ENCODE measurements at regions not wholly inside any gene's neighbourhood (a gene's known extent, or its start where the extent isn't known, plus 50 kb on each side); places are given as distances from the start of the nearest gene placed in this dataset.

GRCh38 chr20:6434131-6434530, 311.3 kb upstream of the FERMT1 start:
- H3K9me3 Mint-ChIP-seq (ENCODE audit: insufficient read depth), result no peaks in the 10 kb centered on the region
- ATAC-seq, result no peak

GRCh38 chr20:6430381-6430780, 307.6 kb upstream of the FERMT1 start:
- DNase-seq, result no peak
- ChIA-PET CTCF (no interaction called here), POLR2A (no interaction called here)
- no peaks in the 10 kb centered on the region for H3K36me3 Mint-ChIP-seq (ENCODE audit: low read depth)
- no peaks in the 10 kb centered on the region for H3K9me3 Mint-ChIP-seq (ENCODE audit: insufficient read depth)
- no peaks in the 10 kb centered on the region for H3K4me1 Mint-ChIP-seq (ENCODE audit: low read depth)
- ATAC-seq, result no peak
- no peaks in the 10 kb centered on the region for H3K27me3 Mint-ChIP-seq (ENCODE audit: low read depth)
- no peak overlapping the region for H3K4me3 Mint-ChIP-seq
- H3K27ac Mint-ChIP-seq, result no peak overlapping the region

More at GRCh38 chr20:6434131-6434530, 311.3 kb upstream of the FERMT1 start:
- CTCF ChIA-PET, result no interaction called here
- no peak overlapping the region for H3K27ac Mint-ChIP-seq
- POLR2A ChIA-PET, result no interaction called here
- H3K4me1 Mint-ChIP-seq (ENCODE audit: low read depth), result no peaks in the 10 kb centered on the region
- H3K4me3 Mint-ChIP-seq, result no peak overlapping the region
- DNase-seq, result no peak
- no peaks in the 10 kb centered on the region for H3K27me3 Mint-ChIP-seq (ENCODE audit: low read depth)
- H3K36me3 Mint-ChIP-seq (ENCODE audit: low read depth), result no peaks in the 10 kb centered on the region

GRCh38 chr20:6426287-6426891, 303.6 kb upstream of the FERMT1 start:
- H3K27ac Mint-ChIP-seq, result no peak overlapping the region
- DNase-seq (no peak), ATAC-seq (no peak)
- ChIA-PET CTCF (no interaction called here), POLR2A (no interaction called here)
- H3K27me3 Mint-ChIP-seq (ENCODE audit: low read depth), result no peaks in the 10 kb centered on the region
- no peaks in the 10 kb centered on the region for H3K4me1 Mint-ChIP-seq (ENCODE audit: low read depth)
- H3K9me3 Mint-ChIP-seq (ENCODE audit: insufficient read depth), result no peaks in the 10 kb centered on the region
- no peak overlapping the region for H3K4me3 Mint-ChIP-seq
- no peaks in the 10 kb centered on the region for H3K36me3 Mint-ChIP-seq (ENCODE audit: low read depth)

GRCh38 chr20:6421321-6422248, 298.8 kb upstream of the FERMT1 start:
- no peak for DNase-seq
- H3K4me3 Mint-ChIP-seq, result no peak overlapping the region
- no peak overlapping the region for H3K27ac Mint-ChIP-seq
- H3K9me3 Mint-ChIP-seq (ENCODE audit: insufficient read depth), result no peaks in the 10 kb centered on the region
- H3K27me3 Mint-ChIP-seq (ENCODE audit: low read depth), result no peaks in the 10 kb centered on the region
- no peaks in the 10 kb centered on the region for H3K4me1 Mint-ChIP-seq (ENCODE audit: low read depth)
- ChIA-PET POLR2A (no interaction called here), CTCF (no interaction called here)
- no peaks in the 10 kb centered on the region for H3K36me3 Mint-ChIP-seq (ENCODE audit: low read depth)
- no peak for ATAC-seq

GRCh38 chr20:6420336-6420735, 297.5 kb upstream of the FERMT1 start:
- no peak for ATAC-seq
- Mint-ChIP-seq H3K4me3 (no peak overlapping the region), H3K4me1 (ENCODE audit: low read depth) (no peaks in the 10 kb centered on the region), H3K27me3 (ENCODE audit: low read depth) (no peaks in the 10 kb centered on the region), H3K9me3 (ENCODE audit: insufficient read depth) (no peaks in the 10 kb centered on the region), H3K36me3 (ENCODE audit: low read depth) (no peaks in the 10 kb centered on the region), H3K27ac (no peak overlapping the region)
- ChIA-PET CTCF (no interaction called here), POLR2A (no interaction called here)
- DNase-seq, result no peak

- no peak for DNase-seq
- H3K36me3 Mint-ChIP-seq (ENCODE audit: low read depth), result no peaks in the 10 kb centered on the region
- no peaks in the 10 kb centered on the region for H3K9me3 Mint-ChIP-seq (ENCODE audit: insufficient read depth)
- CTCF ChIA-PET, result no interaction called here
- POLR2A ChIA-PET, result no interaction called here
- H3K4me3 Mint-ChIP-seq, result no peak overlapping the region
- H3K4me1 Mint-ChIP-seq (ENCODE audit: low read depth), result no peaks in the 10 kb centered on the region
- H3K27me3 Mint-ChIP-seq (ENCODE audit: low read depth), result no peaks in the 10 kb centered on the region
- H3K27ac Mint-ChIP-seq, result no peak overlapping the region
- no peak for ATAC-seq
These were observed 295.9 kb upstream of the FERMT1 start for GRCh38 chr20:6418732-6419131.

- Mint-ChIP-seq H3K9me3 (ENCODE audit: insufficient read depth) (no peaks in the 10 kb centered on the region), H3K4me1 (ENCODE audit: low read depth) (no peaks in the 10 kb centered on the region), H3K27ac (no peak overlapping the region), H3K27me3 (ENCODE audit: low read depth) (no peaks in the 10 kb centered on the region), H3K4me3 (no peak overlapping the region), H3K36me3 (ENCODE audit: low read depth) (no peaks in the 10 kb centered on the region)
- ChIA-PET CTCF (no interaction called here), POLR2A (no interaction called here)
- no peak for DNase-seq
- no peak for ATAC-seq
These were observed 293.5 kb upstream of the FERMT1 start for GRCh38 chr20:6416371-6416770.

- H3K27me3 Mint-ChIP-seq (ENCODE audit: low read depth), result no peaks in the 10 kb centered on the region
- H3K36me3 Mint-ChIP-seq (ENCODE audit: low read depth), result no peaks in the 10 kb centered on the region
- no peaks in the 10 kb centered on the region for H3K4me1 Mint-ChIP-seq (ENCODE audit: low read depth)
- no peaks in the 10 kb centered on the region for H3K9me3 Mint-ChIP-seq (ENCODE audit: insufficient read depth)
- ChIA-PET CTCF (no interaction called here), POLR2A (no interaction called here)
- no peak overlapping the region for H3K27ac Mint-ChIP-seq
- no peak overlapping the region for H3K4me3 Mint-ChIP-seq
- ATAC-seq (no peak), DNase-seq (no peak)
These were observed 288.8 kb upstream of the FERMT1 start for GRCh38 chr20:6411651-6412050.

- DNase-seq, result no peak
- no peaks in the 10 kb centered on the region for H3K4me1 Mint-ChIP-seq (ENCODE audit: low read depth)
- ATAC-seq, result no peak
- H3K36me3 Mint-ChIP-seq (ENCODE audit: low read depth), result no peaks in the 10 kb centered on the region
- ChIA-PET POLR2A (no interaction called here), CTCF (no interaction called here)
- H3K9me3 Mint-ChIP-seq (ENCODE audit: insufficient read depth), result no peaks in the 10 kb centered on the region
- no peak overlapping the region for H3K4me3 Mint-ChIP-seq
- H3K27me3 Mint-ChIP-seq (ENCODE audit: low read depth), result no peaks in the 10 kb centered on the region
- no peak overlapping the region for H3K27ac Mint-ChIP-seq
These were observed 287.9 kb upstream of the FERMT1 start for GRCh38 chr20:6410721-6411120.

- H3K4me3 Mint-ChIP-seq, result no peak overlapping the region
These were observed 284.3 kb upstream of the FERMT1 start for GRCh38 chr20:6407163-6407562.

GRCh38 chr20:6401893-6402557, 279.2 kb upstream of the FERMT1 start:
- no peak overlapping the region for H3K4me3 Mint-ChIP-seq
- no peaks in the 10 kb centered on the region for H3K4me1 Mint-ChIP-seq (ENCODE audit: low read depth)
- ChIA-PET CTCF (no interaction called here), POLR2A (no interaction called here)
- H3K27ac Mint-ChIP-seq, result no peak overlapping the region
- no peaks in the 10 kb centered on the region for H3K36me3 Mint-ChIP-seq (ENCODE audit: low read depth)
- no peaks in the 10 kb centered on the region for H3K9me3 Mint-ChIP-seq (ENCODE audit: insufficient read depth)
- ATAC-seq (no peak), DNase-seq (no peak)
- H3K27me3 Mint-ChIP-seq (ENCODE audit: low read depth), result no peaks in the 10 kb centered on the region

More at GRCh38 chr20:6407163-6407562, 284.3 kb upstream of the FERMT1 start:
- no peak overlapping the region for H3K27ac Mint-ChIP-seq
- H3K9me3 Mint-ChIP-seq (ENCODE audit: insufficient read depth), result no peaks in the 10 kb centered on the region
- no peaks in the 10 kb centered on the region for H3K27me3 Mint-ChIP-seq (ENCODE audit: low read depth)
- no peaks in the 10 kb centered on the region for H3K36me3 Mint-ChIP-seq (ENCODE audit: low read depth)
- POLR2A ChIA-PET, result no interaction called here
- DNase-seq, result no peak
- no peak for ATAC-seq
- CTCF ChIA-PET, result no interaction called here
- no peaks in the 10 kb centered on the region for H3K4me1 Mint-ChIP-seq (ENCODE audit: low read depth)

GRCh38 chr20:6397115-6397514, 274.3 kb upstream of the FERMT1 start:
- Mint-ChIP-seq H3K4me3 (no peak overlapping the region), H3K27me3 (ENCODE audit: low read depth) (no peaks in the 10 kb centered on the region), H3K36me3 (ENCODE audit: low read depth) (no peaks in the 10 kb centered on the region), H3K9me3 (ENCODE audit: insufficient read depth) (no peaks in the 10 kb centered on the region), H3K4me1 (ENCODE audit: low read depth) (no peaks in the 10 kb centered on the region), H3K27ac (no peak overlapping the region)
- DNase-seq (no peak), ATAC-seq (no peak)
- POLR2A ChIA-PET, result no interaction called here
- CTCF ChIA-PET, result no interaction called here

Measured in activated CD8-positive, alpha-beta T cell treated with anti-CD3 and anti-CD28 coated beads, Interleukin-2, amount 10 ng/mL, durations not matched to agents 7 days and 5 days (primary cell).